GM12873 (cell line): ENCODE measurements at regions not wholly inside any gene's neighbourhood (a gene's known extent, or its start where the extent isn't known, plus 50 kb on each side); places are given as distances from the start of the nearest gene placed in this dataset.

ENCODE experiments used
- CTCF ChIP-seq: IDR thresholded peaks from 2 replicates; pipeline ENCODE4 v1.5.1; 2012; ENCODE audit warnings: low read depth, mild to moderate bottlenecking, moderate library complexity, low read length, control low read depth; ENCODE audit not compliant: insufficient read depth; ENCODE audit errors: missing control alignments

- no peak for TF ChIP-seq CTCF
Observed at GRCh38 chr2:176471949-176472348, 202.7 kb downstream of the MTX2 start.

- no peak for TF ChIP-seq CTCF
Observed at GRCh38 chr2:176473177-176473576, 203.9 kb downstream of the MTX2 start.

GRCh38 chr2:176473851-176474250 lies 204.6 kb downstream of the MTX2 start:
- no peak for TF ChIP-seq CTCF

- no peak for TF ChIP-seq CTCF
Observed at GRCh38 chr2:176477336-176477735, 208.1 kb downstream of the MTX2 start.

- TF ChIP-seq CTCF, result no peak
Observed at GRCh38 chr2:176479961-176480360, 210.7 kb downstream of the MTX2 start.

- TF ChIP-seq CTCF, result no peak
Observed at GRCh38 chr2:176482107-176482506, 212.9 kb downstream of the MTX2 start.

GRCh38 chr2:176483476-176483875 lies 214.2 kb downstream of the MTX2 start:
- no peak for TF ChIP-seq CTCF

- TF ChIP-seq CTCF, result no peak
Observed at GRCh38 chr2:176483901-176484568, 214.8 kb downstream of the MTX2 start.
